CD14-positive monocyte (primary cell): ENCODE measurements at regions not wholly inside any gene's neighbourhood (a gene's known extent, or its start where the extent isn't known, plus 50 kb on each side); places are given as distances from the start of the nearest gene placed in this dataset.

Experiments used
- DNase-seq, 3 donors: peaks; one replicate each; pipeline ENCODE4 v3.0.0-alpha.2; 2011 to 2022
- H2AFZ ChIP-seq: 2 replicates; pipeline ENCODE4 v1.6.0; 2012; ENCODE audit warnings: mild to moderate bottlenecking, low read depth, low read length, inconsistent platforms; ENCODE audit not compliant: insufficient read depth, poor library complexity, severe bottlenecking
- H3K27ac ChIP-seq, 2 donors: 1 replicate in 1 of 2; 2 replicates in 1 of 2; pipeline ENCODE4 v1.5.1; 2012 to 2013; ENCODE audit warnings: low read length in 2 of 2, control low read depth in 1 of 2, inconsistent platforms in 1 of 2, low read depth in 1 of 2, mild to moderate bottlenecking in 1 of 2
- H3K27me3 ChIP-seq, 2 donors: one replicate each; pipeline versions ENCODE4 v1.6.0 to v1.6.1; 2011 to 2013; ENCODE audit warnings: low read length in 2 of 2; ENCODE audit not compliant: control insufficient read depth in 2 of 2, insufficient read depth in 2 of 2
- H3K36me3 ChIP-seq, 2 donors: replicated peaks in 1 of 2; 1 replicate in 1 of 2; 2 replicates in 1 of 2; pipeline versions ENCODE4 v1.5.1 to v1.6.1; 2012 to 2013; ENCODE audit warnings: low read length in 2 of 2, control low read depth in 1 of 2, inconsistent platforms in 1 of 2, mild to moderate bottlenecking in 1 of 2; ENCODE audit not compliant: insufficient read depth in 2 of 2, control insufficient read depth in 1 of 2
- H3K4me1 ChIP-seq, 2 donors: 1 replicate in 1 of 2; 2 replicates in 1 of 2; pipeline versions ENCODE4 v1.5.1 to v1.6.1; 2012 to 2013; ENCODE audit warnings: low read length in 2 of 2, control low read depth in 1 of 2, inconsistent platforms in 1 of 2, mild to moderate bottlenecking in 1 of 2, moderate library complexity in 1 of 2; ENCODE audit not compliant: insufficient read depth in 2 of 2, control insufficient read depth in 1 of 2
- H3K4me2 ChIP-seq: replicated peaks from 2 replicates; pipeline ENCODE3; 2012; ENCODE audit warnings: low read length, moderate library complexity, mild to moderate bottlenecking; ENCODE audit not compliant: poor library complexity, severe bottlenecking; ENCODE audit errors: extremely low read depth
- H3K4me3 ChIP-seq, 3 experiments: fragments of 200-600 bp in 1 of 3; sonication (generic) in 1 of 3; replicated peaks in 1 of 3; 1 replicate in 2 of 3; 2 replicates in 1 of 3; pipeline ENCODE4 v1.5.1; 2011 to 2013; ENCODE audit warnings: low read length in 3 of 3, mild to moderate bottlenecking in 3 of 3, control low read depth in 2 of 3, low read depth in 2 of 3, inconsistent platforms in 1 of 3, moderate library complexity in 1 of 3
- H3K79me2 ChIP-seq: 2 replicates; pipeline ENCODE4 v1.6.0; 2012; ENCODE audit warnings: mild to moderate bottlenecking, control low read depth, inconsistent platforms, low read length, moderate library complexity; ENCODE audit not compliant: insufficient read depth
- H3K9ac ChIP-seq: 2 replicates; pipeline ENCODE4 v1.6.0; 2017; ENCODE audit warnings: low read length, mild to moderate bottlenecking; ENCODE audit not compliant: insufficient read depth, poor library complexity, severe bottlenecking
- H3K9me3 ChIP-seq, 2 donors: replicated peaks in 1 of 2; 1 replicate in 1 of 2; 2 replicates in 1 of 2; pipeline versions ENCODE4 v1.5.1 to v1.6.1; 2012 to 2013; ENCODE audit warnings: low read length in 2 of 2, control low read depth in 1 of 2; ENCODE audit not compliant: control insufficient read depth in 1 of 2, insufficient read depth in 1 of 2
- H4K20me1 ChIP-seq: 2 replicates; pipeline ENCODE4 v1.6.0; 2012; ENCODE audit warnings: mild to moderate bottlenecking, low read length, control low read depth, moderate library complexity; ENCODE audit not compliant: insufficient read depth
- H3K27ac Mint-ChIP-seq, 7 donors: one replicate each; pipeline ENCODE4 v1.8.0; 2020; ENCODE audit warnings: mild to moderate bottlenecking in 7 of 7, mixed read lengths in 7 of 7, moderate library complexity in 6 of 7, inconsistent platforms in 2 of 7
- H3K27me3 Mint-ChIP-seq, 3 donors: one replicate each; pipeline ENCODE4 v1.8.0; 2021 to 2022; ENCODE audit warnings: low read depth in 3 of 3, mild to moderate bottlenecking in 3 of 3, mixed read lengths in 3 of 3, moderate library complexity in 3 of 3, inconsistent platforms in 1 of 3
- H3K36me3 Mint-ChIP-seq, 2 donors: one replicate each; pipeline ENCODE4 v1.8.0; 2020; ENCODE audit warnings: mixed read lengths in 2 of 2, inconsistent platforms in 1 of 2, mild to moderate bottlenecking in 1 of 2
- H3K4me1 Mint-ChIP-seq: one replicate; pipeline ENCODE4 v1.8.0; 2020; ENCODE audit warnings: mild to moderate bottlenecking, mixed read lengths
- H3K4me3 Mint-ChIP-seq, 2 donors: one replicate each; pipeline ENCODE4 v1.8.0; 2020; ENCODE audit warnings: mild to moderate bottlenecking in 2 of 2, mixed read lengths in 2 of 2, moderate library complexity in 1 of 2
- H3K9me3 Mint-ChIP-seq, 7 donors: one replicate each; pipeline ENCODE4 v1.8.0; 2020 to 2022; ENCODE audit warnings: mixed read lengths in 7 of 7, mild to moderate bottlenecking in 6 of 7, moderate library complexity in 6 of 7, inconsistent platforms in 2 of 7
- CTCF ChIP-seq: fragments of 200-600 bp; IDR thresholded peaks from one replicate; pipeline ENCODE4 v1.8.0; 2022; ENCODE audit warnings: antibody characterized with exemption, mild to moderate bottlenecking
- WGBS: methylation state at CpG from one replicate; pipeline ENCODE4 v1.1.5; 2013; ENCODE audit warnings: missing lambda C conversion rate; ENCODE audit not compliant: insufficient coverage; 5-methylcytosine and 5-hydroxymethylcytosine counted together
- intact Hi-C, 2 donors: fragments of 100-400 bp; cut with micrococcal nuclease; formaldehyde crosslinking; loops; one replicate each; pipeline versions ENCODE4 v1.15.0 to v1.15.1; 2023

DNA sequence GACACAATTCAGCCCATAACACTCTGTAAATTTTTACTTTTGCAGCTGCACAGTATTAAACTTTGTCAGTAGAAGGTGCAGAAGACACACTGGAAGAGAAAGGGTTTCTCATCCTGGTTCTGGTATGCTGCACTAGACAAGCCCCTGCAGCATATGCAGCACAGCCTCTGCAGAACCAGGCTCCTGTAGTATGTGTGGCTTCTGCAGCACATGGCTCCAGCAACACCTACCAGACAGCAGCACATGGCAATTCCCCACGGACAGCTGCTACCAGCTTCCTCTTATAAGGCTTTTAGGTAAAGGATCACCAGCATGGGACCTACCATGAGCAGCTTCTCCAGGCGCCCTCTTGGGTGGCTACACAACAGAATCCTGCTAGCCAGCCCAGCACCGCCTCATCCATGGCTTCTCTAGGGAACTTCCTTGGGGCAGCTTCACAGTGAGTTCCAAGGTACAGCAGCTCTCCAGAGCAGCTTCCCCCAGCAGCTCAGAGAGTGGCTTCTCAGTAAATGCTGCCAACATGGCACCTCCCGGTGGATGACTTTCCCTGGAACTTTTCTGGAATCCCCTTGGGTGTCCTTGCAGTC lies 534.4 kb upstream of the CXADR start:
- 88% methylated on average over 4 of the region's 4 CpGs for WGBS
- Mint-ChIP-seq H3K4me3 (no peak overlapping the region), H3K27ac (no peak overlapping the region)

GRCh38 chr21:16979574-16979973 lies 533.3 kb upstream of the CXADR start:
- Mint-ChIP-seq H3K9me3 (peaks cover 0 to 4% (median 0%) of the 10 kb centered on the region in 7 donors), H3K4me1 (no peaks in the 10 kb centered on the region), H3K4me3 (no peak overlapping the region), H3K36me3 (no peaks in the 10 kb centered on the region), H3K27ac (no peak overlapping the region), H3K27me3 (no peaks in the 10 kb centered on the region)
- no peaks in the 10 kb centered on the region for H3K27me3 ChIP-seq
- H2AFZ ChIP-seq = no peak overlapping the region
- DNase-seq = no peak
- no peak overlapping the region for H3K4me3 ChIP-seq
- TF ChIP-seq CTCF = no peak
- no peak overlapping the region for H3K27ac ChIP-seq
- H3K4me2 ChIP-seq = no peak overlapping the region
- H3K4me1 ChIP-seq = no peaks in the 10 kb centered on the region
- no peaks in the 10 kb centered on the region for H3K79me2 ChIP-seq
- H4K20me1 ChIP-seq = no peaks in the 10 kb centered on the region
- no peaks in the 10 kb centered on the region for H3K36me3 ChIP-seq
- WGBS = 86% methylated on average over 2 of the region's 3 CpGs
- peaks cover 0 to 7% of the 10 kb centered on the region in 2 donors for H3K9me3 ChIP-seq
- intact Hi-C loops = no loop called here
- H3K9ac ChIP-seq = no peak overlapping the region

More for the DNA sequence above, 534.4 kb upstream of the CXADR start:
- H4K20me1 ChIP-seq = no peaks in the 10 kb centered on the region
- H3K4me1 Mint-ChIP-seq = no peaks in the 10 kb centered on the region
- no peak overlapping the region for H3K4me2 ChIP-seq
- H3K4me1 ChIP-seq = no peaks in the 10 kb centered on the region
- intact Hi-C loops = no loop called here
- no peak overlapping the region for H3K4me3 ChIP-seq
- peaks cover 0 to 4% (median 2%) of the 10 kb centered on the region in 7 donors for H3K9me3 Mint-ChIP-seq
- H3K27ac ChIP-seq = no peak overlapping the region
- H3K9me3 ChIP-seq = peaks cover 0 to 7% of the 10 kb centered on the region in 2 donors
- H3K27me3 Mint-ChIP-seq = no peaks in the 10 kb centered on the region
- no peaks in the 10 kb centered on the region for H3K27me3 ChIP-seq
- H3K36me3 ChIP-seq = no peaks in the 10 kb centered on the region
- no peaks in the 10 kb centered on the region for H3K79me2 ChIP-seq
- TF ChIP-seq CTCF = no peak
- no peak overlapping the region for H2AFZ ChIP-seq
- no peak overlapping the region for H3K9ac ChIP-seq
- DNase-seq = no peak
- no peaks in the 10 kb centered on the region for H3K36me3 Mint-ChIP-seq
